HFFc6 (cell line): ENCODE measurements at regions not wholly inside any gene's neighbourhood (a gene's known extent, or its start where the extent isn't known, plus 50 kb on each side); places are given as distances from the start of the nearest gene placed in this dataset.

Experiments used
- DNase-seq: peaks from one replicate; pipeline ENCODE4 v3.0.0-alpha.2; 2018
- H3K27ac Mint-ChIP-seq: 2 replicates; pipeline ENCODE4 v1.8.0; 2020; ENCODE audit warnings: mild to moderate bottlenecking, mixed read lengths
- H3K27me3 Mint-ChIP-seq: 2 replicates; pipeline ENCODE4 v1.8.0; 2021; ENCODE audit warnings: mild to moderate bottlenecking, moderate library complexity, mixed read lengths; ENCODE audit not compliant: insufficient read depth
- H3K36me3 Mint-ChIP-seq: 2 replicates; pipeline ENCODE4 v1.8.0; 2021; ENCODE audit warnings: low read depth, mixed read lengths
- H3K4me1 Mint-ChIP-seq: 2 replicates; pipeline ENCODE4 v1.8.0; 2020; ENCODE audit warnings: low read depth, mixed read lengths
- H3K4me3 Mint-ChIP-seq: 2 replicates; pipeline ENCODE4 v1.8.0; 2020; ENCODE audit warnings: mild to moderate bottlenecking, moderate library complexity, mixed read lengths
- H3K9me3 Mint-ChIP-seq: 2 replicates; pipeline ENCODE4 v1.8.0; 2020; ENCODE audit warnings: mild to moderate bottlenecking, mixed read lengths
- TF ChIP-seq, protein P1 (sequence below): fragments of 200-600 bp; sonication (generic); IDR thresholded peaks from 2 replicates; pipeline ENCODE4 v1.5.0; 2021; ENCODE audit warnings: antibody characterized with exemption, mild to moderate bottlenecking

DNA sequence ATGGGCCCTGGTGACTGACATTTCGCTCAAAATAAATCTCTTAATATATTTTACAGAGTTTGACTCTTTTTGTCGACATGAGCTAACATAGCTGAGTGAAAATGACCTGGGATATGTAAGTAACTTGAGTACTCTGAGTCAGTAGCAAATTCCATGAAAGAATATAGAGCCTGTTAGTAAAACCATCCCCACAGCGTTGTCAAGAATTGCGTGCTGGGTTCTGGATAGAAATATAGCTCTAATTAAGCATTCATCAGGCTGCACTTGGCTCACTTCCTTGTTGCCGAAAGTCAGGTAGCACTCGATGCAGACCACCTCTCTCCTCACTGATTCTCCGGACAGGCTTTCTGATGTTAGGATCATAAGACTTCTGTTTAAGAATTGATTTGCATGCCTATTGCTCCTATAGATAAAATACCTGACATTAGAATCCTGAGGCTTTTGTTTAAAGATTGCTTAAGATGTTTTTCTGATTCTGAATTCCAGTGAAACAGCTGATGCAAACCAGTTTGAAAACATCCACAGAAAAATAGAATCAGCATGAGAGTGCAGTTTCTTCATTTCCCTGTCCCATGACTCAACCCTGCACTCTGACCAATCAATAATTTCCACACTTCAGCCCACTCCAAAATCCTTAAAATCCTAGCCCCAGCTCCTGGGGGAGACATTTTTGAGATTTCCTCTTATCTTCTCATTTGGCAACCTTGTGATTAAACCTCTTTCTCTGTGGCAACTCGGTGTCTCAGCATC is 310.6 kb downstream of the DIRAS2 start:
- Mint-ChIP-seq H3K36me3 (no peaks in the 10 kb centered on the region), H3K27ac (peak overlapping the region; percentile 65; the same call in 1 of the 2 replicates), H3K27me3 (no peaks in the 10 kb centered on the region), H3K9me3 (peaks cover 15% of the 10 kb centered on the region; the same call in 1 of the 2 replicates), H3K4me1 (peaks cover 15% of the 10 kb centered on the region; the same call in 1 of the 2 replicates), H3K4me3 (peak overlapping the region; percentile 29; the same call in 1 of the 2 replicates)
- DNase-seq, result no peak
- TF ChIP-seq, protein P1, sequence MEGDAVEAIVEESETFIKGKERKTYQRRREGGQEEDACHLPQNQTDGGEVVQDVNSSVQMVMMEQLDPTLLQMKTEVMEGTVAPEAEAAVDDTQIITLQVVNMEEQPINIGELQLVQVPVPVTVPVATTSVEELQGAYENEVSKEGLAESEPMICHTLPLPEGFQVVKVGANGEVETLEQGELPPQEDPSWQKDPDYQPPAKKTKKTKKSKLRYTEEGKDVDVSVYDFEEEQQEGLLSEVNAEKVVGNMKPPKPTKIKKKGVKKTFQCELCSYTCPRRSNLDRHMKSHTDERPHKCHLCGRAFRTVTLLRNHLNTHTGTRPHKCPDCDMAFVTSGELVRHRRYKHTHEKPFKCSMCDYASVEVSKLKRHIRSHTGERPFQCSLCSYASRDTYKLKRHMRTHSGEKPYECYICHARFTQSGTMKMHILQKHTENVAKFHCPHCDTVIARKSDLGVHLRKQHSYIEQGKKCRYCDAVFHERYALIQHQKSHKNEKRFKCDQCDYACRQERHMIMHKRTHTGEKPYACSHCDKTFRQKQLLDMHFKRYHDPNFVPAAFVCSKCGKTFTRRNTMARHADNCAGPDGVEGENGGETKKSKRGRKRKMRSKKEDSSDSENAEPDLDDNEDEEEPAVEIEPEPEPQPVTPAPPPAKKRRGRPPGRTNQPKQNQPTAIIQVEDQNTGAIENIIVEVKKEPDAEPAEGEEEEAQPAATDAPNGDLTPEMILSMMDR, result no peak

DNA sequence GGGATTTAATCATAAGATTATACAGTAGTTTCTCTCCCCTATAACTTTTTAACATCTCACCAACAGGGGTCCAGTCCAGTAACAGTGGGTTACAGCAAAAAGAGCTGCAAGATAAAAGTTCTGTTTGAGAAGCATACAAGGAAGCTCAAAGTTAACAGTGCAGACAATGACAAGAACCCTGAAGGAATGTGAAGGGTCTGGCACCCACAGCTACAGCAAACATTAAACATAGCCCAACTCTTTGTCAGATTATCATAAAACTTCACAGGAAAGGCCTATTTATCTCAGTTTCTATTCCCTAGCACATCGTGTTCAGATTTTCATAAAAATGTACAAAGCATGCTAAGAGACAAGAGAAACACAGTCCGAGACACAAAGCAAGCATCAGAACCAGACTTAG is 309.4 kb downstream of the DIRAS2 start:
- H3K27ac Mint-ChIP-seq, result peak overlapping the region; percentile 65; the same call in 1 of the 2 replicates

DNA sequence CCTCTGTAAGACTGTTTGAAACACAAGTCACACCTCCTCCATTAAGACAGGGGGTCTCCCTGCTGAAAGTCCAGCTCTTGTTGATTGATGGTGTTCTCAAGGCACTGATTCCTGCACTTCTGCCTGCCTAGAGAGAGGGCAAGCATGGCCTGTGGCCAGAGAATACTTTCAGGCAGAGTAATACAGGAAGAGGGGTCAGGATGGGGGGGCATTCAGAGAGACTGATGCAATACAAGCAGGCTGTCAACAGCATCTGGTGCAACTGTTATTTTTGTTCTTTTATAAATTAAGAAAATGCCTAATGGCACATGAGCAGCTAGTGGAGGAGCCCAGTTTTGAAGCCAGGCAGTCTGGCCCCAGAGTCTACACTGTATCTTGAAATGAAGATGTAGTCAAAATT is 302.2 kb downstream of the DIRAS2 start:
- no peak overlapping the region for H3K27ac Mint-ChIP-seq
- peaks cover 42% of the 10 kb centered on the region for H3K9me3 Mint-ChIP-seq
- TF ChIP-seq, protein P1, result no peak
- no peak for DNase-seq
- no peak overlapping the region for H3K4me3 Mint-ChIP-seq
- H3K27me3 Mint-ChIP-seq, result peaks cover 4% of the 10 kb centered on the region
- H3K4me1 Mint-ChIP-seq, result no peaks in the 10 kb centered on the region; the same call in 1 of the 2 replicates
- H3K36me3 Mint-ChIP-seq, result no peaks in the 10 kb centered on the region; the same call in 1 of the 2 replicates

More for the DNA sequence above, 309.4 kb downstream of the DIRAS2 start:
- H3K9me3 Mint-ChIP-seq, result peaks cover 15% of the 10 kb centered on the region; the same call in 1 of the 2 replicates
- H3K36me3 Mint-ChIP-seq, result no peaks in the 10 kb centered on the region
- H3K4me1 Mint-ChIP-seq, result peaks cover 15% of the 10 kb centered on the region; the same call in 1 of the 2 replicates
- TF ChIP-seq, protein P1, result no peak
- no peak overlapping the region for H3K4me3 Mint-ChIP-seq
- no peak for DNase-seq
- peaks cover under 1% of the 10 kb centered on the region for H3K27me3 Mint-ChIP-seq

DNA sequence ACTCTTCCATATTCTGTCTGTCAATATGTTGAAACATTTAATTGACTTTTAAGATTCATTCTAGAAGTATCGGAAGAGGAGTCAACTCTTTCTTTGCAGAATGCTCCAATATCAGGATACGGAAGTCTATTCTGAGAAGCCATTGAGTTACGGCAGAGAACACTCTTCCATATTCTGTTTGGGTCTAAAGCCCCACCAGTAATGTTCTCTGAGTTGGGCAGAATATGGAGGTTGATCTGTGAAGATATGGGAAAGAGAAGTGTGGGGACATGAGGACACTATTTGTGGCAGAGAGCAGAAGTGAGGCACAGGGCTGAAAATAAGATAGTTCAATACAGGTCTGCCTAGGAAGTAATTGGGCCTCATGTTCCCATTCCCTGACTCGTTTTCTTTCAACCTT is 300.0 kb downstream of the DIRAS2 start:
- H3K36me3 Mint-ChIP-seq, result no peaks in the 10 kb centered on the region; the same call in 1 of the 2 replicates
- no peak overlapping the region for H3K4me3 Mint-ChIP-seq
- DNase-seq, result no peak
- H3K9me3 Mint-ChIP-seq, result peaks cover 49% of the 10 kb centered on the region
- no peak overlapping the region for H3K27ac Mint-ChIP-seq
- TF ChIP-seq, protein P1, result no peak
- H3K4me1 Mint-ChIP-seq, result no peaks in the 10 kb centered on the region; the same call in 1 of the 2 replicates
- H3K27me3 Mint-ChIP-seq, result peaks cover 4% of the 10 kb centered on the region

DNA sequence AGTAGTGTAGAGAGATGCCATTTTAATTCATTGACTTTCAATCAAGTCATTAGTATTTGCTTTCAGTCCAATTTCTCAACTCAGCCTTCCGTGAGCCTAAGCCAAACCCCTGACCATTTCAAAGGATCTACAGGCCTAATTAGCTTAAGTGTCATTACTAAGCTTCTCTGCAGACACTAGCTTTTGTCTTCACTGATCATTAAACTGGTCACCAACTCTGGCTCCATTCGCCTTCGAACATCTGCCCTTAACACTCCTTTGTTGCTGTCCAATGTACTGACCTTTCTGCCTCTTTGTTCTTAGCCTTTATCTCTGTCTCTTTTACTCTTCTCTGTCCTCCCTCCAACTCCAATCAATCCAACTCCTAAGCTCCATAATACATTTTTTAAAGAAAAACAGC is 299.3 kb downstream of the DIRAS2 start:
- TF ChIP-seq, protein P1, result no peak
- H3K36me3 Mint-ChIP-seq, result no peaks in the 10 kb centered on the region; the same call in 1 of the 2 replicates
- peaks cover 55% of the 10 kb centered on the region for H3K9me3 Mint-ChIP-seq
- H3K4me1 Mint-ChIP-seq, result no peaks in the 10 kb centered on the region; the same call in 1 of the 2 replicates
- DNase-seq, result no peak
- H3K27ac Mint-ChIP-seq, result no peak overlapping the region
- H3K4me3 Mint-ChIP-seq, result no peak overlapping the region
- H3K27me3 Mint-ChIP-seq, result peaks cover 2% of the 10 kb centered on the region
